Erythroblast (primary cell): ENCODE measurements at regions not wholly inside any gene's neighbourhood (a gene's known extent, or its start where the extent isn't known, plus 50 kb on each side); places are given as distances from the start of the nearest gene placed in this dataset.

Experiments used
- DNase-seq, 2 experiments: peaks; one replicate each; lab custom pipeline; 2025; lab: John Stamatoyannopoulos, UW
- GATA1 ChIP-seq: IDR thresholded peaks from 2 replicates; pipeline ENCODE4 v1.6.1; 2011; ENCODE audit warnings: low read depth, mild to moderate bottlenecking, control low read depth, low read length, moderate library complexity
- POLR2A ChIP-seq: IDR thresholded peaks from 2 replicates; pipeline ENCODE4 v1.6.1; 2011; ENCODE audit warnings: mild to moderate bottlenecking, low read length

DNA sequence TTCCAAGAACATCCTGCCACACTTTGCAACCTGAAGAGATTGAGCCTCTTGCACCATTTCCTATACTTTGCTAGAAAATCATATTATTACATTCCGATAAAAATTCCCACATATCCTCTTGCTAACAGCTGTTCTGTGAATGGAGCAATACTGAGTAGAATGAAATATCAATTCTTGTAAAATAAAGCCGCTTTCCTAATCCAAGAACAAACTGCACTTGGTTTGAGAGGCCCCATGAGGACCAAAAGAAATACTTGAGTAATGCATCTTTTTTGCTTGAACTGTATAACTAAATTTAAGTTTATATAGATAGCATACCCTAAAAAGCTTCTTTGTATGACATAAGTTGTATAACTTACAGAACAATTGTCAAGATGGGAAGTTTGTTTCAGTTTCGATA lies 632.4 kb upstream of the SLC8A1 start:
- no peak for DNase-seq
- TF ChIP-seq GATA1 (no peak), POLR2A (no peak)

DNA sequence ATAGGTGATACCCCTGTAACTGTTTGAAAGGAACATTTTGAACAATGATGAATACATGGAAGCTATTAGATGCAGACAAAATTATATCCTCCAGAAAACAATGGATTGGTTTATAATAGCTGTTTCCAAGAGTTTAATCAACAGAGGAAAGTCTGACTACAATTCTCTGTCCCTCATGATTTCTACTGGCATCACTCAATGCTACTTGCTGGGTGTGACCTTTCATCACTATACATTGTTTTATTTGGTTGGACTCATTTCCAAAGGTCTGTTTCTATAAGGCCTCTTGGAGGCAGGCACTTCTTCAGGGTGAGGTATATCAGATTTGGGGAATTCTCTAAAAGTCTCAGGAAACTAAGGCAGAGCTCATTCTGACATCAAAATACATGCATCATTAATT lies 636.1 kb upstream of the SLC8A1 start:
- DNase-seq: no peak
- TF ChIP-seq GATA1 (no peak), POLR2A (no peak)

DNA sequence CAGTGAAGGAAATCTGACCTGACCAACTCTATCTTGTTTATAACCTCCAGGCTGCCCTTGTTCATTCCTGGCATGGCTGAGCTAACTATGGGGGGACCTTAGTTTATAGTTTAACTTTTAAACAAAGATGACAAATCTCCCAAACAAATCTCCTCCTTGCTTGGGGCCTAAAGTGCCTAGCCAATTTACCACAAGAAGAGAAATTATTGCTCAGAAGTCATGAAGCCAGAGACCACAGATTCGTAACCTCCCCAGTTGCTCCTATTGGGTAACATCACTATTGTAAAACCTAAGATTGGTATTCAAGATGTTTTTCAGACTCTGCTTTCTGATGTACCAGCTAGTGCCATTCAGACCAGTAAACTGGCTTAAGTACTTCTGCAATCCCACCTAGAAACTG lies 649.4 kb upstream of the SLC8A1 start:
- TF ChIP-seq GATA1 (no peak), POLR2A (no peak)
- DNase-seq: no peak

DNA sequence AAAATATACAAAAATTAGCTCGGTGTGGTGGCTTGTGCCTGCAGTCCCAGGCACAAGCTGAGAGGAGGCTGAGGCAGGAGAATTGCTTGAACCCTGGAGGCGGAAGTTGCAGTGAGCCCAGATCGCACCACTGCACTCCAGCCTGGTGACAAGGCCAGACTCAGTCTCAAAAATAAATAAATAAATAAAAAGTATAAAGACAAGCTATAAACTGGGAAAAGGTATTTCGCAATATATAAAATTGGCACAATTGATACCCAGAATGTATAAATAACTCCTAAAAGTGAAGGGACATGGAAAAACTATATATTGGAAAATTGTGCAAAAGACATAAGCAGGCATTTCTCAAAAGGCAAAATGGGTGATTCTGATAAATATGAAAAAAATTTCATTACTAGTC lies 657.9 kb upstream of the SLC8A1 start:
- DNase-seq: no peak
- TF ChIP-seq GATA1 (no peak), POLR2A (no peak)

DNA sequence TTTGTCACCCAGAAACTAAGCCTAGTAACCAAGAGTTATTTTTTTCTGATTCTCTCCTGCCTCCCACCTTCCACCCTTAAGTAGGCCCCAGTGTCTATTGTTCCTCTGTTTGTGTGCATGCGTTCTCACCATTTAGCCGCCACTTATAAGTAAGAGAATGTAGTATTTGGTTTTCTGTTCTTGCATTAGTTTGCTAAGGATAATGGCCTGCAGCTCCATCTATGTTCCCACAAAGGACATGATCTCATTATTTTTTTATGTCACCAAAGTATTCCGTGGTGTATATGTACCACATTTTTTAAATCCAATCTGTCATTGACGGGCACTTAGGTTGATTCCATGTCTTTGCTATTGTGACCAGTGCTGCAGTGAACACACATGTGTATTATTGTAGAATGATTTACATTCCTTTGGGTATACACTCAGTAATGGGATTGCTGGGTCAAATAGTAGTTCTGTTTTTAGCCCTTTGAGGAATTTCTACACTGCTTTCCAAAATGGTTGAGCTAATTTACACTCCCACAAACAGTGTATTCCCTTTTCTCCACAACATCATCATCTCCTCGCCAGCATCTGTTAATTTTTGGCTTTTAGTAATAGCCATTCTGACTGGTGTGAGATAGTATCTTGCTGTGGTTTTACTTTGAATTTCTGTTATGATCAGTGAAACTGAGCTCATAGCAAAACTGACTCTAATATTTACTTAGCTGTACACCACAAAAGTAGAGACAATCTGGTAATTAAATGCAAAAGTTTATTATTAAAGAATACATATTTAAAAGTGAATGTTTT lies 660.1 kb upstream of the SLC8A1 start:
- DNase-seq: no peak
- TF ChIP-seq GATA1: no peak
- no peak for TF ChIP-seq POLR2A

DNA sequence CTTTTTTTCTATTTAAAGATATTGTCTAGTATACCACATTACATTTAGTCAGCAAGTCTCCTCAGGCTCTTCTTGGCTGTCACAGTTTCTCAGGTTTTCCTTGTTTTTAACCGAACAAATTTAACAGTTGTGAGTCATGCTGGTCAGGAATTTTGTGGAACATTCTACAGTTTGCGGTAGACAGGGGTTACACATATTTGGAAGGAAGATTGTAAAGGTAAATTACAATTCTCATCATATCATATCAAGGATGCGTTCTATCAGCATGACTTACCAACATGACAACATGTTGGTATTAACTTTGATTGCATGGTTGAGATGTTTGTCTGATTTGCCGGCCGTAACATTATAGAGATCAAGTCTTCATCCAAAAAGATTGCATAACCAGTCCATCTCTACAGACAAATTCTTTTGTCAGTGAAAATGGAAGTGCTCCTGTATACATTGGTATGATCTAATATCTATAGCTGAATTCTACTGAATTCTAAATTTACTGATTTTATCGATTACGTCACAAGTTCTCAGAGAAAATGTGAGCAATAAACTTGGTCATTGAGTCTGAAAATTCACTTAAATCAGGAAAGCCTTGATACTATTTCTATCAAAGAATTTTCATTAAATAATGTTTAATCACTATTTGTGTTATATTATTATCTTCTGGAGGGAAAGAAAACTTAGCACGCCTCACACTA lies 664.4 kb upstream of the SLC8A1 start:
- TF ChIP-seq POLR2A (no peak), GATA1 (no peak)
- no peak for DNase-seq

DNA sequence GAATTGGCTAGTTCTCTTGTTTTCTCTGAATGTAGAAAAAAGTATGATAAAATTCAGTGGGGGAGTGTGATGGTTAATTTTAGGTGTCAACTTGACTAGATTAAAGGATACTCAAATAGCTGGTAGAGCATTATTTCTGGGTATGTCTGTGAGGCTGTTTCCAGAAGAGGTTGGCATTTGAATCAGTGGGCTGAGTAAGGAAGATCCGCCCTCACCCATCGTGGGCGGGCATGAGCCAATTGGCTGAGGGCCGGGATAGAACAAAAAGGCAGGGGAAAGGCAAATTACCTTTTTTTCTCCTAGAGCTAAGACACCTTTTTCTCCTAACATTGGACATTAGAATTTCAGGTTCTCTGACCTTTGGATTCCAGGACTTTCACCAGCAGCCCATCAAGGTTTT lies 667.6 kb upstream of the SLC8A1 start:
- TF ChIP-seq POLR2A (no peak), GATA1 (no peak)
- no peak for DNase-seq

DNA sequence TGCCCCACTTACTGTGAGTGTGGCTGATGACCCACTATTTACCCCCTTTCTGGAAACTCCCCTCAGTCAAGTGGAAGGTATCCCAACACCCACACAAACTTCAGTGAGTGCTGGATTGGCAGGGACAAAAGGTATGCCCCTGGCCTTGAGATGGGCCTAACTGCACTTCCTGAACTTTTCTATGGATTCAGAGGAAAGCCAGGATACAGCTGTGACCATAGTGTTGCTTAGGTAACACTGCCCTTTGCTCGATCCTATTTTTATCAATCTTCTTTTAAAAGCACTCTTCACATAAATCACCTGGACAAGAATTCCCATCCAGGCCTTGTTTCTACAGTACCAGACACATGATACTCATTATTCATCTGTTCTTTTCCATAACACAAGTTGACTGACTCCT lies 671.5 kb upstream of the SLC8A1 start:
- TF ChIP-seq GATA1 (no peak), POLR2A (no peak)
- DNase-seq: no peak

DNA sequence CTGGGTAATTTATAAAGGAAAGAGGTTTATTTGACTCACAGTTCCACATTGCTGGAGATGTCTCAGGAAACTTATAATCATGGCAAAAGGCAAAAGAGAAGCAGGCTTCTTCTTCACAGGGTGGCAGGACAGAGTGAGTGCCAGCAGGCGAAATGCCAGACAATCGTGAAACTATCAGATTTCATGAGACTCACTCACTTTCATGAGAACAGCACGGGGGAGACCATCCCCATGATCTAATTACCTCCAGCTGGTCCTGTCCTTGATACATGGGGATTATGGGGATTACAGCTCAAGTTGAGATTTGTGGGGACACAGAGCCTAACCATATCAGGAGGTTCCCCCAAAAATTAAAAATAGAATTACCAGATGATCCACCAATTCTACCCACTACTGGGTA lies 675.5 kb upstream of the SLC8A1 start:
- TF ChIP-seq POLR2A (no peak), GATA1 (no peak)
- no peak for DNase-seq

DNA sequence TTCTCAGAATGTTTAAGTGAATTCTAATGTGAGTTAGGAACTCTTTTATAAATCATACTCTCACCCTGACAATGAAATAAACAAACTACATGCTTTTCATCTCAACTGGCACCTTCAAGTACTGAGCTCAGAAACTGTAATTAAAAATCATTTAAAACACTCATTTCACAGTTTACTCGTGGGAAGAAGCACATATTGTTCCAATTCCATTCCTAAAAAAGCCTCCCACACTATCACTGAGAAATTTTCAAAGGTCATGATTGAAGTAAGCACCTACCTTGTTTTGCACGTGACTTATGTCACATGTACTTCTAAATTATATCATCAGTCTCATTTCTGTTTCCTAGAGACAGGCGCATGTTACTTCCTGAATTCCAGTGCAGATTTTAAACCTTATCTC lies 678.1 kb upstream of the SLC8A1 start:
- no peak for DNase-seq

DNA sequence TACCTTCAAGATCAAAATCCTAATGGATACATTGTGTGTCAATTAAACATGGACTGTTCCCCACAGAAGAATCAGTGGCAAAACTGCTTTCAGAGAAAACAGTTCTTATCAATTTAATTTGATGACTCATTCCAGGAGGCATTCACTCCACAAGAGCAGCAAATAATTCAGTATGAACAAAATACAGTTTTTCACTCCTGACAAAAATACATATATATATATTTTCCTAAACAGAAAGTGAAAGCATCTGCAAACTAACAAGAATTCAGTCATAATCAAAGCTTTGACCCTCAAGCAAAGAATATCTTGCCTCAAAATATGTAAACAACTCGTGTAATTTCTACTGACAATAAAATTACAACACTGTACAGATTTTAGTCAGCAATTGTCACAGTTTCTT lies 685.1 kb upstream of the SLC8A1 start:
- TF ChIP-seq GATA1 (no peak), POLR2A (no peak)
- DNase-seq: no peak

More for the DNA sequence above, 678.1 kb upstream of the SLC8A1 start:
- no peak for TF ChIP-seq POLR2A
- no peak for TF ChIP-seq GATA1

DNA sequence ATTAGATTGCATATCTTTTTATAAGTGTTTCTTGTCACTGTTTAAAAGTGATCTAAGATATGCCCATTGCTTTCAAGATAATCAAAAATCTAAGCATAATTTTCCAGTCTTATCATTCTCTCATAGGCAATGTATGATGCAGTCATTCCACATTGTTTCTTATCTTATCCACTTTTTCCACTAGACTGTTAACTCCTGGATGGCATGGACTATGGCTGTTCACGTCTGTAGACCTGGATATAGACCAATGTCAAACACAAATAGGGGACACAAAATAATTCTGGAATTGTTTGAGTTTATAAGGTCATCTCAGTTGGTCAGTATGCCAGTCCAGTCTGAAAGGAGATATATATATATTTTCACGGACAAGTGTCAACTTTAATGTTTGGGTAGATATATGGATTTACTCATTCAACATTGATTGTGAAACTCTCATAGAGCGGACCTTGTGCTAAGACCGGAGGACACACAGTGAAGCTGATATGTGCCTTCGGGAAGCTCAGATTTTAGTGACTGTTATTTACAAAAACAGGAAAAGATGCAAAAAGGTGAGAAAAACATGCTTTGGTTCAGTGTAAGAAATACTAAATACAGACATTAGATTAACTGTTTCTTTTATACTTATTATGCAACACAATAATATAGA lies 689.4 kb upstream of the SLC8A1 start:
- no peak for DNase-seq
- no peak for TF ChIP-seq POLR2A
- no peak for TF ChIP-seq GATA1

DNA sequence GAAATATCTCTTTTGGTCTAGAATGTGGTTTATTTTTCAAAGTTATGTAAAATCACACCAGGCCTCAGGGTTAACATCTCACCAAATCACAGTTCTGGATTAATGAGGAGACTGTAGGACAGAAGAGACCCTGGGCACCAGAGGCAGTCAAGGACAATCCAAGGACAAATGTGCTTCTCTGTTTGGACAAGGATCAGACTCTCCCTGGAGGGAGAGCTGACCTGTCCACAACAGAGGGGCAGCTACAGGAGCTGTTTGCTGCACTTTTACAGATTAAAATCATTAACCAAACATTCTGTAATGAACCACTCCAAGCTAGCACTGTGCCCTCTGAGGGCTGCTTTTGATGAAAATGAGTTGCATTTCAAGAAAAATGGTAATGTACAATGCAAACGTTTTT lies 690.6 kb upstream of the SLC8A1 start:
- DNase-seq: no peak
- TF ChIP-seq POLR2A (no peak), GATA1 (no peak)

DNA sequence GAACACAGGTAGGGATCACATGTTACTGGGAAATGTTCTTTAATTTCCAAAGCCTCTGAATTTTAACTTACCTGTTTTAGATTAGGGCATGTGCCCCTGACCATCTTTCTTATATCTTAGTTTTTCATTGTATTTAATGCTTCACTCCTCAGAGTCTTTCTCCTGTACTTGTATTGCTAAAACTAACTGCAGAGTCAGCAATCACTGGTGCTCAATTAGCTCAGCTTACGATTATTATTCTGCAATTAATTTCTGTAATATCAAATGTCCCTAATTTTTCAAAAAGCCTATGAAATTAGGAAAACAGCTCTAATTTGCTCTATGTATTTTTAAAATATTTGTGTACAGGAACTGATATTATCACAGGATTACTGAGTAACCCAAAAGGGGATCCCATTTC lies 693.2 kb upstream of the SLC8A1 start:
- no peak for DNase-seq
- no peak for TF ChIP-seq POLR2A
- TF ChIP-seq GATA1: no peak
